Chondrocyte (in vitro differentiated cells): ENCODE measurements at regions not wholly inside any gene's neighbourhood (a gene's known extent, or its start where the extent isn't known, plus 50 kb on each side); places are given as distances from the start of the nearest gene placed in this dataset.

ENCODE experiments used
- DNase-seq: peaks from one replicate; pipeline ENCODE4 v3.0.0; 2021; ENCODE audit warnings: mixed read lengths, low spot score
- H3K27ac Mint-ChIP-seq: one replicate; pipeline ENCODE4 v1.8.0; 2021; ENCODE audit warnings: mild to moderate bottlenecking, moderate library complexity, mixed read lengths; ENCODE audit not compliant: unreplicated experiment
- H3K27me3 Mint-ChIP-seq: 2 replicates; pipeline ENCODE4 v1.8.0; 2021; ENCODE audit warnings: low read depth, mixed read lengths
- H3K36me3 Mint-ChIP-seq: 2 replicates; pipeline ENCODE4 v1.8.0; 2021; ENCODE audit warnings: low read depth, mixed read lengths
- H3K4me1 Mint-ChIP-seq: 2 replicates; pipeline ENCODE4 v1.8.0; 2021; ENCODE audit warnings: low read depth, mild to moderate bottlenecking, mixed read lengths
- H3K4me3 Mint-ChIP-seq: one replicate; pipeline ENCODE4 v1.8.0; 2021; ENCODE audit warnings: mild to moderate bottlenecking, moderate library complexity, mixed read lengths; ENCODE audit not compliant: unreplicated experiment
- H3K9me3 Mint-ChIP-seq: 2 replicates; pipeline ENCODE4 v1.8.0; 2021; ENCODE audit warnings: low read depth, mixed read lengths
- TF ChIP-seq, protein P1 (sequence below): fragments of 200-600 bp; sonication (generic); IDR thresholded peaks from 2 replicates; pipeline ENCODE4 v1.5.0; 2021; ENCODE audit warnings: antibody characterized with exemption, mild to moderate bottlenecking, moderate library complexity

GRCh38 chr9:89892920-89893319 lies 288.1 kb downstream of the GADD45G start:
- H3K36me3 Mint-ChIP-seq = no peaks in the 10 kb centered on the region
- no peak overlapping the region for H3K4me3 Mint-ChIP-seq
- peaks cover 3% of the 10 kb centered on the region for H3K27me3 Mint-ChIP-seq
- H3K27ac Mint-ChIP-seq = no peak overlapping the region
- TF ChIP-seq, protein P1, sequence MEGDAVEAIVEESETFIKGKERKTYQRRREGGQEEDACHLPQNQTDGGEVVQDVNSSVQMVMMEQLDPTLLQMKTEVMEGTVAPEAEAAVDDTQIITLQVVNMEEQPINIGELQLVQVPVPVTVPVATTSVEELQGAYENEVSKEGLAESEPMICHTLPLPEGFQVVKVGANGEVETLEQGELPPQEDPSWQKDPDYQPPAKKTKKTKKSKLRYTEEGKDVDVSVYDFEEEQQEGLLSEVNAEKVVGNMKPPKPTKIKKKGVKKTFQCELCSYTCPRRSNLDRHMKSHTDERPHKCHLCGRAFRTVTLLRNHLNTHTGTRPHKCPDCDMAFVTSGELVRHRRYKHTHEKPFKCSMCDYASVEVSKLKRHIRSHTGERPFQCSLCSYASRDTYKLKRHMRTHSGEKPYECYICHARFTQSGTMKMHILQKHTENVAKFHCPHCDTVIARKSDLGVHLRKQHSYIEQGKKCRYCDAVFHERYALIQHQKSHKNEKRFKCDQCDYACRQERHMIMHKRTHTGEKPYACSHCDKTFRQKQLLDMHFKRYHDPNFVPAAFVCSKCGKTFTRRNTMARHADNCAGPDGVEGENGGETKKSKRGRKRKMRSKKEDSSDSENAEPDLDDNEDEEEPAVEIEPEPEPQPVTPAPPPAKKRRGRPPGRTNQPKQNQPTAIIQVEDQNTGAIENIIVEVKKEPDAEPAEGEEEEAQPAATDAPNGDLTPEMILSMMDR = no peak
- peaks cover 18% of the 10 kb centered on the region for H3K4me1 Mint-ChIP-seq
- no peak for DNase-seq
- no peaks in the 10 kb centered on the region for H3K9me3 Mint-ChIP-seq

DNA sequence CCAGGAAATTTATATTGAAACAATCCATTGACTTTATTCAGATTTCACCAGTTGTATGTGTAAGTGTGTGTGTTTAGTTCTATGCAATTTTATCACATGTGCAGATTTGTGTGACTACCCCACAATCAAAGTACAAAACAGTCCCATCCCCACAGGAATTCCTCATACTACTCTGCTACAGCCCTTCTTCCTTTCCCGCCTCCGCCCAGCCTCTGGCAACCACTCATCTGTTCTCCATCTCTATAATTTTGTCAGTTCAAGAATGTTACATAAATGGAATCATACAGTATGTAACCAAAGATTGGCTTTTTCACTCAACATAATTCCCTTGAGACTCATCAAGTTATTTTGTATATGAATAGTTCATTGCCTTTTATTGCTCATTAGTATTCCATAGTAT lies 289.1 kb downstream of the GADD45G start:
- H3K9me3 Mint-ChIP-seq = no peaks in the 10 kb centered on the region
- DNase-seq = no peak
- no peaks in the 10 kb centered on the region for H3K36me3 Mint-ChIP-seq
- no peak overlapping the region for H3K4me3 Mint-ChIP-seq
- H3K27me3 Mint-ChIP-seq = peaks cover 3% of the 10 kb centered on the region
- no peak overlapping the region for H3K27ac Mint-ChIP-seq
- peaks cover 18% of the 10 kb centered on the region for H3K4me1 Mint-ChIP-seq
- TF ChIP-seq, protein P1 = no peak

GRCh38 chr9:89896806-89897340 lies 292.1 kb downstream of the GADD45G start:
- no peak for DNase-seq
- H3K36me3 Mint-ChIP-seq = no peaks in the 10 kb centered on the region
- TF ChIP-seq, protein P1 = no peak
- no peaks in the 10 kb centered on the region for H3K9me3 Mint-ChIP-seq
- H3K4me3 Mint-ChIP-seq = no peak overlapping the region
- peaks cover 19% of the 10 kb centered on the region for H3K4me1 Mint-ChIP-seq
- H3K27me3 Mint-ChIP-seq = peaks cover 7% of the 10 kb centered on the region
- H3K27ac Mint-ChIP-seq = no peak overlapping the region

GRCh38 chr9:89899573-89899972 lies 294.8 kb downstream of the GADD45G start:
- H3K9me3 Mint-ChIP-seq = no peaks in the 10 kb centered on the region
- peaks cover 16% of the 10 kb centered on the region for H3K4me1 Mint-ChIP-seq

DNA sequence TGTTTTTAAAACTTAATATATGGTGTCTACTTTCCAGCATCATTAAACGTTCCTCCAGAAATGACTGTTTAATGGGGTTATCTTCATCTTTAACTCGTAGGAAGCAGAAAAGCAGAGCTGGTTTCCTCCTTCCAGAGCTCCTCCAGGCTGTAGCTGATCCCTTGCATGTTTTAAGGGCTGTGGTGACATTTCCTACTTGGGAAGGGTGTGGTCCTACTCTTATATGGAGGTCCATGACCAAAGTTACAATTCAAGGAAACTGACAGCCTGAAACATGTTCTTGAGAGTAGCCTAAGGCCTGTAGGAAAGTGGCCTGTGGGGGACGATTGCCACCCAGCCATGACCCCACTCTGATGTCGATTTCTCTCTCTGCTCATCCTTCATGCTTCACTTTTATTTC lies 297.1 kb downstream of the GADD45G start:
- Mint-ChIP-seq H3K27ac (no peak overlapping the region), H3K27me3 (peaks cover 9% of the 10 kb centered on the region), H3K4me3 (no peak overlapping the region), H3K9me3 (no peaks in the 10 kb centered on the region), H3K4me1 (peaks cover 16% of the 10 kb centered on the region), H3K36me3 (no peaks in the 10 kb centered on the region)
- TF ChIP-seq, protein P1 = no peak
- DNase-seq = no peak

More at GRCh38 chr9:89899573-89899972, 294.8 kb downstream of the GADD45G start:
- TF ChIP-seq, protein P1 = no peak
- H3K27me3 Mint-ChIP-seq = peaks cover 9% of the 10 kb centered on the region
- no peak for DNase-seq
- no peak overlapping the region for H3K27ac Mint-ChIP-seq
- H3K36me3 Mint-ChIP-seq = no peaks in the 10 kb centered on the region
- H3K4me3 Mint-ChIP-seq = no peak overlapping the region
